ENCODE measurements at regions not wholly inside any gene's neighbourhood (a gene's known extent, or its start where the extent isn't known, plus 50 kb on each side); places are given as distances from the start of the nearest gene placed in this dataset.
"Not testable (repeated sequence)": the region's sequence is repeated elsewhere in the genome, so short reads cannot be mapped to it uniquely, and the experiment has no call there.

GRCh38 chr4:112951362-112952312 lies 97.8 kb upstream of the ANK2 start:
- no peaks in the 10 kb centered on the region for H3K9me3 ChIP-seq (ENCODE audit: low read depth)
- TF ChIP-seq CTCF (IDR thresholded peaks at IDR 0.05; ENCODE audit: low read depth, low read length), result peak; percentile 65
- H3K27me3 ChIP-seq, result no peaks in the 10 kb centered on the region
- H3K4me3 ChIP-seq, result no peak overlapping the region
- no peak overlapping the region for H3K27ac ChIP-seq
- H3K4me1 ChIP-seq (ENCODE audit: low read depth), result no peaks in the 10 kb centered on the region
- no peaks in the 10 kb centered on the region for H3K36me3 ChIP-seq
- DNase-seq (ENCODE audit: low read depth in 1 of 2, low spot score in 1 of 2), result peak; percentile 7 to 32

GRCh38 chr4:112952313-112952700 lies 97.1 kb upstream of the ANK2 start:
- no peak for DNase-seq (ENCODE audit: low read depth in 1 of 2, low spot score in 1 of 2)
- Histone ChIP-seq H3K27me3 (no peaks in the 10 kb centered on the region), H3K9me3 (ENCODE audit: low read depth) (no peaks in the 10 kb centered on the region), H3K36me3 (no peaks in the 10 kb centered on the region), H3K27ac (no peak overlapping the region), H3K4me3 (no peak overlapping the region), H3K4me1 (ENCODE audit: low read depth) (no peaks in the 10 kb centered on the region)
- TF ChIP-seq CTCF (IDR thresholded peaks at IDR 0.05; ENCODE audit: low read depth, low read length), result no peak

DNA sequence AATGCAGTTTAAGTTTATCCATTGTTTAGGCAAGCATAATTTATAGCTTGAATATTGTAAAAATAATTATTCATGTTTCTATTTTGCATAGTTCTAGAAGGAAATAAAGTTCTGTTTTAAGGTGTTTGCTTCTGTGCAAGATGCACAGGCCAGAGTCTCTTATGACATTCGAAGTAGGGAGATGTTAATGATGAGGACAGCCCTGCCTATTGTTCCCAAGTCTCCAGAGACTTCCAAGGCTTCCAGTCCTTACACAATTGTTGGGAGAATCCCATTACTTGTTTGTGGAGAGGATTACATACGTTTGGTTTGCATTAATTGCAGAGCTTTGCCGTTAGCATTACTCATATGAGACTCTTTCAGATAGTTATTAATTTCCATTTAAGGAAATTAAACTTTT lies 96.2 kb upstream of the ANK2 start:
- DNase-seq (ENCODE audit: low read depth in 1 of 2, low spot score in 1 of 2), result no peak
- Histone ChIP-seq H3K9me3 (ENCODE audit: low read depth) (no peaks in the 10 kb centered on the region), H3K4me1 (ENCODE audit: low read depth) (no peaks in the 10 kb centered on the region), H3K4me3 (no peak overlapping the region), H3K27me3 (no peaks in the 10 kb centered on the region), H3K27ac (no peak overlapping the region), H3K36me3 (no peaks in the 10 kb centered on the region)
- TF ChIP-seq CTCF (IDR thresholded peaks at IDR 0.05; ENCODE audit: low read depth, low read length), result no peak

- H3K9me3 ChIP-seq (ENCODE audit: low read depth), result no peaks in the 10 kb centered on the region
- TF ChIP-seq CTCF (IDR thresholded peaks at IDR 0.05; ENCODE audit: low read depth, low read length), result no peak
- H3K27ac ChIP-seq, result no peak overlapping the region
- no peak overlapping the region for H3K4me3 ChIP-seq
- no peaks in the 10 kb centered on the region for H3K27me3 ChIP-seq
- no peak for DNase-seq (ENCODE audit: low read depth in 1 of 2, low spot score in 1 of 2)
- H3K36me3 ChIP-seq, result no peaks in the 10 kb centered on the region
- H3K4me1 ChIP-seq (ENCODE audit: low read depth), result no peaks in the 10 kb centered on the region
Observed at GRCh38 chr4:112954286-112954685, 95.2 kb upstream of the ANK2 start.

- Histone ChIP-seq H3K4me1 (ENCODE audit: low read depth) (no peaks in the 10 kb centered on the region), H3K36me3 (no peaks in the 10 kb centered on the region), H3K9me3 (ENCODE audit: low read depth) (no peaks in the 10 kb centered on the region), H3K27me3 (no peaks in the 10 kb centered on the region), H3K27ac (no peak overlapping the region), H3K4me3 (no peak overlapping the region)
- no peak for DNase-seq (ENCODE audit: low read depth in 1 of 2, low spot score in 1 of 2)
- TF ChIP-seq CTCF (IDR thresholded peaks at IDR 0.05; ENCODE audit: low read depth, low read length), result no peak
Observed at GRCh38 chr4:112956484-112956896, 93.0 kb upstream of the ANK2 start.

DNA sequence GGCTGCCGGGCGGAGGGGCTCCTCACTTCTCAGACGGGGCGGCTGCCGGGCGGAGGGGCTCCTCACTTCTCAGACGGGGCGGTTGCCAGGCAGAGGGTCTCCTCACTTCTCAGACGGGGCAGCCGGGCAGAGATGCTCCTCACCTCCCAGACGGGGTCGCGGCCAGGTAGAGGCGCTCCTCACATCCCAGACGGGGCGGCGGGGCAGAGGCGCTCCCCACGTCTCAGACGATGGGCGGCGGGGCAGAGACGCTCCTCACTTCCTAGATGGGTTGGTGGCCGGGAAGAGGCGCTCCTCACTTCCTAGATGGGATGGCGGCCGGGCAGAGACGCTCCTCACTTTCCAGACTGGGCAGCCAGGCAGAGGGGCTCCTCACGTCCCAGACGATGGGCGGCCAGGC lies 91.7 kb upstream of the ANK2 start:
- not testable (repeated sequence) for H3K27me3 ChIP-seq; H3K4me3 ChIP-seq; H3K36me3 ChIP-seq; H3K4me1 ChIP-seq (ENCODE audit: low read depth); H3K27ac ChIP-seq; H3K9me3 ChIP-seq (ENCODE audit: low read depth); DNase-seq (ENCODE audit: low read depth in 1 of 2, low spot score in 1 of 2)

Measured in cardiac muscle cell (in vitro differentiated cells and primary cell).